Tibial nerve (tissue), 4 donors: ENCODE measurements at regions not wholly inside any gene's neighbourhood (a gene's known extent, or its start where the extent isn't known, plus 50 kb on each side); places are given as distances from the start of the nearest gene placed in this dataset.

Source experiments
- EP300 ChIP-seq, 2 donors: sonication (generic); formaldehyde crosslinking; IDR thresholded peaks; one replicate each; pipeline ENCODE4 v1.6.1; 2017; ENCODE audit warnings: antibody characterized with exemption in 2 of 2, mild to moderate bottlenecking in 1 of 2
- POLR2A ChIP-seq, 2 donors: fragments of 450-650 bp; IDR thresholded peaks; one replicate each; pipeline ENCODE4 v1.6.1; 2017; ENCODE audit warnings: antibody characterized with exemption in 2 of 2, mild to moderate bottlenecking in 2 of 2, moderate library complexity in 2 of 2
- TF ChIP-seq, protein P1 (sequence below), 5 experiments: fragments of 200-600 bp in 3 of 5; fragments of 450-650 bp in 2 of 5; sonication (generic) in 3 of 5; IDR thresholded peaks; one replicate each; pipeline ENCODE4 v1.5.1; 2016 to 2019; ENCODE audit warnings: antibody characterized with exemption in 5 of 5, mild to moderate bottlenecking in 3 of 5, moderate library complexity in 2 of 5

DNA sequence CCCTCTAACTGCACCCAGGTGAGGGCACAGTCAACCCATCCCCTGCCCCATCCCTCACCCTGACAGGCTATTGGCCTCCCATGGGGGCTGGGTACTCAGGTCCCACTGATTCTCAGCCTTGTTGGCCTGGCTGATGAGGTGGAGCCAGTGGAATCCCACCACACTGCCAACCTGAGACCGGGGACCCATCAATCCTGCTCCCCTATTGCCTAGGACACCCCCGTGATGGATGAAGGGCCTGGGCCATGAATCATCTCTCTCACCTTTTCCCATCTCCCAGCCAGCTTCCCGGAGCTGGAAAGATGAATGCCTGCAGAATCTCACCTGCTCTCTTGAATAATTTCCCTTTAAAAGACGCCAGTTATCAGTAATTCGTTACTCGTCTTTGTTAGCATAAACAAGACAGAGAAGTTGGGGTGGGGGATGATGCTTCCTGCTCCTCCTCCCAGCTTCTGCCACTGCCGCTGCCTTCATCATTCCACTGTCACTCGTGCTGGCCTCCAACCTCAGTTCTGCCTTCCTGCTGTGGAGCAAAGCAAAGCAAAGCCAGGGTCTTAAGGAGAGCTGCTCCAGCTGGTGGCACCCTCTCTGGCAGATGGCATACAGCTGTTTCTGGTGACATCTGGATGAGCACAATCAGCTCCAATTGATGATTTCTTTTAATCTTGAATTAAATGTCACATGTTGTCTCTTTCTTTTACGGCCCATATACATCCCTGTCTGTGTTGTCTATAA is 204.0 kb upstream of the NECTIN1 start:
- TF ChIP-seq, protein P1, sequence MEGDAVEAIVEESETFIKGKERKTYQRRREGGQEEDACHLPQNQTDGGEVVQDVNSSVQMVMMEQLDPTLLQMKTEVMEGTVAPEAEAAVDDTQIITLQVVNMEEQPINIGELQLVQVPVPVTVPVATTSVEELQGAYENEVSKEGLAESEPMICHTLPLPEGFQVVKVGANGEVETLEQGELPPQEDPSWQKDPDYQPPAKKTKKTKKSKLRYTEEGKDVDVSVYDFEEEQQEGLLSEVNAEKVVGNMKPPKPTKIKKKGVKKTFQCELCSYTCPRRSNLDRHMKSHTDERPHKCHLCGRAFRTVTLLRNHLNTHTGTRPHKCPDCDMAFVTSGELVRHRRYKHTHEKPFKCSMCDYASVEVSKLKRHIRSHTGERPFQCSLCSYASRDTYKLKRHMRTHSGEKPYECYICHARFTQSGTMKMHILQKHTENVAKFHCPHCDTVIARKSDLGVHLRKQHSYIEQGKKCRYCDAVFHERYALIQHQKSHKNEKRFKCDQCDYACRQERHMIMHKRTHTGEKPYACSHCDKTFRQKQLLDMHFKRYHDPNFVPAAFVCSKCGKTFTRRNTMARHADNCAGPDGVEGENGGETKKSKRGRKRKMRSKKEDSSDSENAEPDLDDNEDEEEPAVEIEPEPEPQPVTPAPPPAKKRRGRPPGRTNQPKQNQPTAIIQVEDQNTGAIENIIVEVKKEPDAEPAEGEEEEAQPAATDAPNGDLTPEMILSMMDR (IDR thresholded peaks at IDR 0.05) = no peak
- TF ChIP-seq POLR2A (IDR thresholded peaks at IDR 0.05) (no peak), EP300 (IDR thresholded peaks at IDR 0.05) (no peak)
